ELR (cell line): ENCODE measurements at regions not wholly inside any gene's neighbourhood (a gene's known extent, or its start where the extent isn't known, plus 50 kb on each side); places are given as distances from the start of the nearest gene placed in this dataset.

Experiments used
- DNase-seq: peaks from one replicate; pipeline ENCODE4 v3.0.0-alpha.2; 2015; ENCODE audit warnings: low read depth

- no peak for DNase-seq
Measured at GRCh38 chr6:157772820-157773219, 50.2 kb upstream of the SNX9 start.
